HUES48 (cell line): ENCODE measurements at regions not wholly inside any gene's neighbourhood (a gene's known extent, or its start where the extent isn't known, plus 50 kb on each side); places are given as distances from the start of the nearest gene placed in this dataset.

ENCODE experiments used
- H3K27ac ChIP-seq: one replicate; pipeline ENCODE4 v1.7.0; 2013; ENCODE audit warnings: low read depth, low read length, inconsistent platforms
- H3K27me3 ChIP-seq: 2 replicates; pipeline ENCODE4 v1.6.1; 2013; ENCODE audit warnings: mild to moderate bottlenecking, low read length; ENCODE audit not compliant: control insufficient read depth, insufficient read depth
- H3K36me3 ChIP-seq: 2 replicates; pipeline ENCODE4 v1.6.1; 2013; ENCODE audit warnings: low read length; ENCODE audit not compliant: control insufficient read depth, insufficient read depth
- H3K4me1 ChIP-seq: 2 replicates; pipeline ENCODE4 v1.6.1; 2013; ENCODE audit warnings: mild to moderate bottlenecking, low read length; ENCODE audit not compliant: control insufficient read depth, insufficient read depth
- H3K4me3 ChIP-seq: 2 replicates; pipeline ENCODE4 v1.5.1; 2013; ENCODE audit warnings: mild to moderate bottlenecking, low read depth, low read length
- H3K9ac ChIP-seq: 2 replicates; pipeline ENCODE4 v1.6.1; 2013; ENCODE audit warnings: mild to moderate bottlenecking, low read depth, low read length, moderate library complexity
- H3K9me3 ChIP-seq: 2 replicates; pipeline ENCODE4 v1.6.1; 2013; ENCODE audit warnings: low read length; ENCODE audit not compliant: control insufficient read depth, insufficient read depth

DNA sequence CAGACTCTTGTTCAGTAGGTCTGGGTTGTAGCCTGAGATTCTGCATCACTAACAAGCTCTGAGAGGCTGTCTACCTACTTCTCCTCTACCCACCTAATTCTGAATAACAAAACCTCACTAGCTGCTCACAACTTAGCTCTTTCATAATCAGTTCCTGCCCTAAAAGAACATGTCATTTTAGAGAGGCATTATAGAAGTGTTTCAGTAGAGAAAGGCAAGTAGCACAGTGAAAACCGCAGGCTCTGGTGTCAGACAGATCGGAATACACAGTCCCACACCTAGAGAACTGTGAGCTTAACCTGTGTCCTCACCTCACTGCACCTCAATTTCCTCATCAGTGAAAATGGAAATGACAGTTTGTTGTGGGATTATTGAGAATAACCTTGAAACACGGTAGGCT, 1337.6 kb upstream of the TENM4 start:
- no peaks in the 10 kb centered on the region for H3K36me3 ChIP-seq
- H3K4me1 ChIP-seq, result peaks cover 37% of the 10 kb centered on the region
- no peak overlapping the region for H3K27ac ChIP-seq
- no peak overlapping the region for H3K4me3 ChIP-seq
- no peaks in the 10 kb centered on the region for H3K27me3 ChIP-seq
- no peak overlapping the region for H3K9ac ChIP-seq
- H3K9me3 ChIP-seq, result no peaks in the 10 kb centered on the region

DNA sequence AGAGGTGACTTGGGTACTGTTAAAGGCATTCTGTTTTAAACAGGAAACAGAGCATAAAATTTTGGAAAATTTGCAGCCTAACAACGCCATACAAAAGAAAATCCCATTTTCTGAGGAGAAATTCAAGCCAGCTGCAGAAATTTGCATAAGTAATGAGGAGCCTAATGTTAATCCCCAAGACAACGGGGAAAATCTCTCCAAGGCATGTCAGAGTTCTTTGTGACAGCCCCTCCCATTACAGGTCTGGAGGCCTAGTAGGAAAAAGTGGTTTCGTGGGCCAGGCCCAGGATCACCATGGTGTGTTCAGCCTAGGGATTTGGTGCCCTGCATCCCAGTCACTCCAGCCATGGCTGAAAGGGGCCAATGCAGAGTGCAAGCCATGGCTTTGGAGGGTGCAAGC, 1333.1 kb upstream of the TENM4 start:
- Histone ChIP-seq H3K27ac (no peak overlapping the region), H3K9ac (no peak overlapping the region), H3K4me3 (no peak overlapping the region), H3K36me3 (no peaks in the 10 kb centered on the region), H3K9me3 (no peaks in the 10 kb centered on the region), H3K27me3 (no peaks in the 10 kb centered on the region), H3K4me1 (peaks cover 9% of the 10 kb centered on the region)

DNA sequence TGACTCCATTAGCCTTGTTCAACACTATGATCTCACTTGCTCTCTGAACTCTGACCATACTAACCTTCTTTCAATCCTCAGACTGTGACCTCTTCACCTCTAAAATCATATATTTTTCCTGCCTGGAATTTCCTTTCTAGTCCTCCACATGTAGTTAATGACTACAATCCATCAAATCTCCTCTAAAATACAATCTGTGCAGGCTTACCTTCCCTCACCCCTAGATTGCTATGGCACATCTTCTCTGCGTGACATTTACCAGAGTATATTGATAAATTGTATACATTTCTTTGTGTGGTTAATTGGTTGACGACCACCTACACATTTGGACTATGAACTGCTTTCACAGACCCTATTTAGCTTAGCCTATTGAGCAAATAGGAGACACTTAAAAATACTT, 1330.2 kb upstream of the TENM4 start:
- Histone ChIP-seq H3K9ac (no peak overlapping the region), H3K27me3 (no peaks in the 10 kb centered on the region), H3K36me3 (no peaks in the 10 kb centered on the region), H3K4me1 (no peaks in the 10 kb centered on the region), H3K9me3 (no peaks in the 10 kb centered on the region), H3K4me3 (no peak overlapping the region), H3K27ac (no peak overlapping the region)

- Histone ChIP-seq H3K4me3 (no peak overlapping the region), H3K27ac (no peak overlapping the region), H3K4me1 (peaks cover 3% of the 10 kb centered on the region), H3K9ac (no peak overlapping the region), H3K36me3 (no peaks in the 10 kb centered on the region), H3K27me3 (no peaks in the 10 kb centered on the region), H3K9me3 (no peaks in the 10 kb centered on the region)
Observed at GRCh38 chr11:80758787-80759186, 1318.0 kb upstream of the TENM4 start.

DNA sequence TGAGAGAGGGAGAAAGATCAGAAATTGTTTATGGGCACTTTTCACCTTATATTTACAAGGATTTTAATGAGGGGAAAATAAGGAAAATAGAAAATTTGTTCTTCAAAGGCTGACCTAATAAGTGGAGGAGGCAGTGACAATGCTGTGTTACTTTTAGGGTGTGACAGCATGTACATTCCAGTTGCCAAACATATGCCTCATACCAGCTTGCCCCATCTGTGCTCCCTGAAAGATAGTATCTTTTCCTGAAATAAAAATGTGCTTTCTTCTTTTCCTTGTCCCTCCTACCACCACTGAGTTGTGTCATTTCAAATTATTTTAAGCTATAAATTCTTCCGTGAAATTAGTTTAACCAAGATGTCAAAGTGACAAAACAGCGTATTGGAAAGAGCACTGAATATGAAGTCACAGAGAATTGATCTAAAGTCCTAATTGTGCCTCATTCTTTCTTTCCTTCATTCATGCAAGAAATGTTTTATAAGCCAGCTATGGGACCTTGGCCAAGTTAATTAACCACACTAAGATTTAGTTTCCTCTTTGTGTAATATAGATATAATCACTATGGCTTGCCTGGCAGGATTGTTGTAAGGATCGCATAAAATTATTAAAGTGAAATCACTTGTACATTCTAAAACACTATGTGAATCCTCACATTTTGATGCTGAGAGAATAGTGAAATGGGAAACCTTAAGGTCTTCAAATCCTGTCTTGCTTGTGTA, 1307.5 kb upstream of the TENM4 start:
- H3K4me3 ChIP-seq, result no peak overlapping the region
- no peaks in the 10 kb centered on the region for H3K36me3 ChIP-seq
- no peak overlapping the region for H3K9ac ChIP-seq
- no peaks in the 10 kb centered on the region for H3K9me3 ChIP-seq
- no peak overlapping the region for H3K27ac ChIP-seq
- no peaks in the 10 kb centered on the region for H3K27me3 ChIP-seq
- 0 out of 2 replicates have a peak, but pooled peaks cover 4% of the 10 kb centered on the region for H3K4me1 ChIP-seq

GRCh38 chr11:80746300-80746699, 1305.5 kb upstream of the TENM4 start:
- H3K4me3 ChIP-seq, result no peak overlapping the region
- H3K4me1 ChIP-seq, result 0 out of 2 replicates have a peak, but pooled peaks cover 4% of the 10 kb centered on the region
- H3K9me3 ChIP-seq, result no peaks in the 10 kb centered on the region
- no peaks in the 10 kb centered on the region for H3K27me3 ChIP-seq
- no peak overlapping the region for H3K27ac ChIP-seq
- H3K36me3 ChIP-seq, result no peaks in the 10 kb centered on the region
- no peak overlapping the region for H3K9ac ChIP-seq

DNA sequence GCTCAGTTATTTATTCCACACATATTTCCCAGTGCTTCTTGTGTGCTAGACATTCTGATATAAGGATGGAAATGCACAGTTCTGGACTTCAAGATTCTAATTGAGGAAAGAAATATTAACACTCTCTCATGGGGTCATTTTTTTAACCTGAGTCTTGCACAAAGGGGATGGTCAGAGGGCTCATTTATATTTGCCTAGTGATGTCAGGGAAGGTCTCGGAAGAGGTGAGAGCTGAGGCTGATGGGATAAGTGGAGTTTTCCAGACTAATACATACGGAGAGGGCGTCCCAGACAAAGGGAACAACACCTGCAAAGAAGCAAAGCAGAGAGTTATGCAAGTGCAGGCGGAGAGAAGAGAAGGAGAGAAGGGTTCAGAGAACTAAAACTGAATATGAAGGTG, 1304.6 kb upstream of the TENM4 start:
- Histone ChIP-seq H3K27me3 (no peaks in the 10 kb centered on the region), H3K27ac (no peak overlapping the region), H3K4me3 (no peak overlapping the region), H3K9ac (no peak overlapping the region), H3K9me3 (no peaks in the 10 kb centered on the region), H3K4me1 (0 out of 2 replicates have a peak, but pooled peaks cover 4% of the 10 kb centered on the region), H3K36me3 (no peaks in the 10 kb centered on the region)

GRCh38 chr11:80733790-80734189, 1293.0 kb upstream of the TENM4 start:
- H3K9ac ChIP-seq, result no peak overlapping the region
- H3K4me3 ChIP-seq, result no peak overlapping the region
- no peaks in the 10 kb centered on the region for H3K9me3 ChIP-seq
- H3K27ac ChIP-seq, result no peak overlapping the region
- H3K27me3 ChIP-seq, result no peaks in the 10 kb centered on the region
- H3K36me3 ChIP-seq, result no peaks in the 10 kb centered on the region
- H3K4me1 ChIP-seq, result no peaks in the 10 kb centered on the region

DNA sequence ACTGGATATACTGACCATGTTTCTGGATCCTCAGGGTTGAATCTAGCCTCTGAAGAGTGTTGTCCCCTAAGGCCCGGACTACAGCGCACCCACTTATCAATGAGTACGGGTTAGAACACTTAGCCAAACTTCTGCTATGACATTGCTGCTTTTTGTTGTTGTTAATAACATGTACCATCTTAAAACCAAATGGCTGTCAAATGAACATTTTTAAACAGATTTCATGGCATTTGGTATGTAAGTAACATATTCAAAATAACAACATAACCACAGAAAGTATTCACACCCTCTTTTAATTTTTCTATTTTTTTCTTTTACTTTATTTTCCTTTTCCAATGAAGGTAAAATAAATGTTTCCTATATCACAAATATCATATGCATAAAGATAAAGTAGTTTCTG, 1292.5 kb upstream of the TENM4 start:
- H3K27ac ChIP-seq, result no peak overlapping the region
- H3K36me3 ChIP-seq, result no peaks in the 10 kb centered on the region
- H3K27me3 ChIP-seq, result no peaks in the 10 kb centered on the region
- H3K4me3 ChIP-seq, result no peak overlapping the region
- no peaks in the 10 kb centered on the region for H3K9me3 ChIP-seq
- no peaks in the 10 kb centered on the region for H3K4me1 ChIP-seq
- H3K9ac ChIP-seq, result no peak overlapping the region

DNA sequence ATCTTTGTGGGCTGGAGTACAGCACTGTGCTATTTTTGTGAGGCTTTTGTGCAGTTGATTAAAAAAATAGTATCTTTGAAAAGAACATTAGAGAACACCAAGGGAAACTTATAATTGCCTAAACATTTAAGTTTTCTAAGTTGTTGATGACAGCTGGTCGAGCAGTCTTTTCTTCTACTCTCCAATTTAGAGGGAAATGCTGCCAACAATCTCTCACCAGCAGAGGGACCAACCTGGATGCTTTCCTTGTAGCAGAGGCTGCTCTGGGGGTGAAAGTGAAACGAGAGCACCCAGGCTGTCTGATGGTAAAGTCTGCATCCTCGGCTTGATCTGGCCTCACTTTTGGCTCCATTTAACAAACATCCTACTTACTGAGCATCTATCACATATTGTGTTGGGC, 1286.5 kb upstream of the TENM4 start:
- Histone ChIP-seq H3K9me3 (no peaks in the 10 kb centered on the region), H3K9ac (no peak overlapping the region), H3K4me3 (no peak overlapping the region), H3K27me3 (no peaks in the 10 kb centered on the region), H3K36me3 (no peaks in the 10 kb centered on the region), H3K27ac (no peak overlapping the region), H3K4me1 (peaks cover 3% of the 10 kb centered on the region; the same call in 1 of the 2 replicates)

DNA sequence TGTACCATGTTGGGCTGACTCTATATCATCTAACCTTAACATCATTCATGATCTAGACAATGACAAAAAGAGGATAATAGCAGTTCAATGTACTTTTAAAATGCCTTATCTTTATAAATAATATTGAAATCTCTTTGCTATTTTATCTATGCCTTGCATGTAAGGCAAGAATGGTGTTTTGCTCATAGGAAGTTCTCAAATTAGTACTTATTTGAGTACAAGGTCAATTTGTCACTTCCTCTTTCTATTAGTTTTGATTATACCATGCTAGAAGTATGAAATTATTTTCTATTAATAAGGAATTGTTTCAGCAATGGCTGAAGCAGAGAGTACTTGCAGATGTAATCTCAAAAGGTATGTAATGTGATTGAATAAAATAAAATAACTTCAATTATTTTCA, 1285.4 kb upstream of the TENM4 start:
- Histone ChIP-seq H3K4me1 (peaks cover 3% of the 10 kb centered on the region; the same call in 1 of the 2 replicates), H3K4me3 (no peak overlapping the region), H3K9me3 (no peaks in the 10 kb centered on the region), H3K36me3 (no peaks in the 10 kb centered on the region), H3K27me3 (no peaks in the 10 kb centered on the region), H3K27ac (no peak overlapping the region), H3K9ac (no peak overlapping the region)
